ENCODE measurements at regions not wholly inside any gene's neighbourhood (a gene's known extent, or its start where the extent isn't known, plus 50 kb on each side); places are given as distances from the start of the nearest gene placed in this dataset.

GRCh38 chr2:878245-878930 is 72.3 kb upstream of the SNTG2 start:
- no peak for DNase-seq (ENCODE audit: low spot score)
- TF ChIP-seq CTCF (IDR thresholded peaks at IDR 0.05; ENCODE audit: borderline replicate concordance, control extremely low read depth, extremely low read depth, insufficient read depth, missing control alignments) = no peak
- in situ Hi-C loops (cut with MboI; ENCODE audit: low sequenced_read_pairs, unreplicated experiment) = no loop called here

GRCh38 chr2:877747-878146 is 72.9 kb upstream of the SNTG2 start:
- in situ Hi-C loops (cut with MboI; ENCODE audit: low sequenced_read_pairs, unreplicated experiment) = no loop called here
- no peak for DNase-seq (ENCODE audit: low spot score)
- TF ChIP-seq CTCF (IDR thresholded peaks at IDR 0.05; ENCODE audit: borderline replicate concordance, control extremely low read depth, extremely low read depth, insufficient read depth, missing control alignments) = no peak

- no peak for TF ChIP-seq CTCF (IDR thresholded peaks at IDR 0.05; ENCODE audit: borderline replicate concordance, control extremely low read depth, extremely low read depth, insufficient read depth, missing control alignments)
- DNase-seq (ENCODE audit: low spot score) = no peak
- in situ Hi-C loops (cut with MboI; ENCODE audit: low sequenced_read_pairs, unreplicated experiment) = no loop called here
Measured at GRCh38 chr2:875687-876615, 74.7 kb upstream of the SNTG2 start.

DNA sequence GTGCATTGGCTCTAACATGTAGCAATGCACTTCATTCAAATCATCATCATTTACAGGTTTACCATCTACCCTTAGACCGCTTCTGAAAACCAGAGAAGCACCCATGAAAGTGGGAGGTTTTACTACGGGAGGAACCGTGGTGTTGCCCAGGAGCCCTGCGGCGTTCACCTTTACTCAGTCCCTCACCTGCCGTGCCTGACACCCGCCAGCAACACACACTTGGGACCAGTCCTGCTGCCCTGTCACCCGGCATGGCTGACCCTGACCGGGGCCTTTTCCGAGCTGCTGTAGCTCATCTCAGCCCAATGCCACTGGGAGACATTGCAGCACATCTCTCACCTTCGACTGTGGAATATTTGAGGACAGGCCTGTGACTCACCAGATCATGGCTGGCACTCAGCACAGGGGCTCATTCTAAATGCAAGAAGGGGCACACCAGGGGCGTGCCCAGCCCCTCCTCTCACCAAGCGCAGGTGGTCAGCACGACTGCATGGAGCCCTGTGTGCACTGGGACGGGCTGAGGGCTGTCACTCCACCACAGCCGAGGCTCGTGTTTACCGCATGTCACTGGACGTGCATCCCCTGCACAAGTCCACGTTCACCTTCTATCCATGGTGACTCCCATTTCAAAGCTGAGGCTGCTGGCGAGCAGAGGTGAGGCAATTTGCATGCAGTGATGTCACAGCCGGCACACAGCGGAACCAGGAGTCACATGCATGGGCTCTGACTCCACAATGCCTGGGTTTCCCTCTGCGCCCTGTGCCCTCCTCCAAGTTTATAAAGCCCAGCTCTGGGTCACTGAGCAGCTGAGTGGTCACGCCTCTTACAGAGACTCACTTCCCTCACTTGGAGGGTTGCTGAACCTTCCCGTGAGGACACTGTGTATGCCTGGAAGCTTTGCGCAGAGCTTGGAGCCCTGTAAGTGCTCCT is 76.7 kb upstream of the SNTG2 start:
- DNase-seq (ENCODE audit: low spot score) = no peak
- no peak for TF ChIP-seq CTCF (IDR thresholded peaks at IDR 0.05; ENCODE audit: borderline replicate concordance, control extremely low read depth, extremely low read depth, insufficient read depth, missing control alignments)
- in situ Hi-C loops (cut with MboI; ENCODE audit: low sequenced_read_pairs, unreplicated experiment) = no loop called here

GRCh38 chr2:873027-873426 is 77.6 kb upstream of the SNTG2 start:
- TF ChIP-seq CTCF (IDR thresholded peaks at IDR 0.05; ENCODE audit: borderline replicate concordance, control extremely low read depth, extremely low read depth, insufficient read depth, missing control alignments) = no peak
- DNase-seq (ENCODE audit: low spot score) = no peak
- in situ Hi-C loops (cut with MboI; ENCODE audit: low sequenced_read_pairs, unreplicated experiment) = no loop called here
